ENCODE measurements at regions not wholly inside any gene's neighbourhood (a gene's known extent, or its start where the extent isn't known, plus 50 kb on each side); places are given as distances from the start of the nearest gene placed in this dataset.

GRCh38 chr9:115615821-115616665 is 498.1 kb upstream of the TNC start:
- no peak for TF ChIP-seq EZH2 (IDR thresholded peaks at IDR 0.05; ENCODE audit: borderline replicate concordance, low read depth, low read length, severe bottlenecking)
- TF ChIP-seq, protein P1, sequence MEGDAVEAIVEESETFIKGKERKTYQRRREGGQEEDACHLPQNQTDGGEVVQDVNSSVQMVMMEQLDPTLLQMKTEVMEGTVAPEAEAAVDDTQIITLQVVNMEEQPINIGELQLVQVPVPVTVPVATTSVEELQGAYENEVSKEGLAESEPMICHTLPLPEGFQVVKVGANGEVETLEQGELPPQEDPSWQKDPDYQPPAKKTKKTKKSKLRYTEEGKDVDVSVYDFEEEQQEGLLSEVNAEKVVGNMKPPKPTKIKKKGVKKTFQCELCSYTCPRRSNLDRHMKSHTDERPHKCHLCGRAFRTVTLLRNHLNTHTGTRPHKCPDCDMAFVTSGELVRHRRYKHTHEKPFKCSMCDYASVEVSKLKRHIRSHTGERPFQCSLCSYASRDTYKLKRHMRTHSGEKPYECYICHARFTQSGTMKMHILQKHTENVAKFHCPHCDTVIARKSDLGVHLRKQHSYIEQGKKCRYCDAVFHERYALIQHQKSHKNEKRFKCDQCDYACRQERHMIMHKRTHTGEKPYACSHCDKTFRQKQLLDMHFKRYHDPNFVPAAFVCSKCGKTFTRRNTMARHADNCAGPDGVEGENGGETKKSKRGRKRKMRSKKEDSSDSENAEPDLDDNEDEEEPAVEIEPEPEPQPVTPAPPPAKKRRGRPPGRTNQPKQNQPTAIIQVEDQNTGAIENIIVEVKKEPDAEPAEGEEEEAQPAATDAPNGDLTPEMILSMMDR (IDR thresholded peaks at IDR 0.05; ENCODE audit: borderline replicate concordance, extremely low read depth, low read length, poor library complexity, severe bottlenecking), result no peak

All from DND-41 (cell line).